Mammary epithelial cell (primary cell): ENCODE measurements at regions not wholly inside any gene's neighbourhood (a gene's known extent, or its start where the extent isn't known, plus 50 kb on each side); places are given as distances from the start of the nearest gene placed in this dataset.

Experiments used
- CTCF ChIP-seq, 2 donors: IDR thresholded peaks in 1 of 2; conservative IDR thresholded peaks in 1 of 2; 2 replicates each; pipeline ENCODE4 v1.5.1; 2011 to 2012; ENCODE audit warnings: inconsistent platforms in 2 of 2, low read length in 2 of 2, mild to moderate bottlenecking in 2 of 2, control low read depth in 1 of 2, low read depth in 1 of 2; ENCODE audit not compliant: insufficient read depth in 1 of 2; ENCODE audit errors: extremely low read depth in 1 of 2
- EZH2 ChIP-seq: IDR thresholded peaks from 2 replicates; pipeline ENCODE4 v1.6.1; 2012; ENCODE audit warnings: low read length, inconsistent platforms, borderline replicate concordance

- TF ChIP-seq CTCF (conservative IDR thresholded peaks at IDR 0.05 in 1 of 2, IDR thresholded peaks at IDR 0.05 in 1 of 2; ENCODE audit: extremely low read depth in 1 of 2, insufficient read depth in 1 of 2, low read depth in 1 of 2, low read length in 2 of 2) (no peak), EZH2 (no peak)
These were observed 146.3 kb upstream of the RGMB start for GRCh38 chr5:98627121-98627520.
